HepG2 (cell line): ENCODE measurements at regions not wholly inside any gene's neighbourhood (a gene's known extent, or its start where the extent isn't known, plus 50 kb on each side); places are given as distances from the start of the nearest gene placed in this dataset.
A peak's percentile ranks its signal among the peaks of the same experiment; 100 is the strongest.

Experiments
- BHLHE40 ChIP-seq: IDR thresholded peaks from 2 replicates; pipeline ENCODE4 v1.6.1; 2011; ENCODE audit warnings: low read length, improper control_type of control experiment
- DPF2 ChIP-seq: sonication (generic); formaldehyde crosslinking; IDR thresholded peaks from 2 replicates; pipeline ENCODE4 v1.4.0; 2020; ENCODE audit warnings: mild to moderate bottlenecking, low read depth, missing genetic modification reagents, borderline replicate concordance
- EHMT2 ChIP-seq: fragments of 200-600 bp; sonication (generic); IDR thresholded peaks from 2 replicates; pipeline ENCODE4 v1.7.0; 2017; ENCODE audit warnings: antibody characterized with exemption, low read depth, low read length, borderline replicate concordance
- FOSL2 ChIP-seq: sonication (generic); formaldehyde crosslinking; IDR thresholded peaks from 2 replicates; pipeline ENCODE4 v1.4.0; 2020; ENCODE audit warnings: missing genetic modification reagents
- FOXK1 ChIP-seq: sonication (generic); formaldehyde crosslinking; IDR thresholded peaks from 2 replicates; pipeline ENCODE4 v1.4.0; 2020; ENCODE audit warnings: low read depth, missing genetic modification reagents, borderline replicate concordance
- HBP1 ChIP-seq: IDR thresholded peaks from 2 replicates; pipeline ENCODE4 v1.6.1; 2016; ENCODE audit warnings: low read depth, control low read depth
- MBD4 ChIP-seq: IDR thresholded peaks from 2 replicates; pipeline ENCODE4 v1.6.1; 2012; ENCODE audit warnings: low read length, inconsistent platforms, borderline replicate concordance
- MTA1 ChIP-seq: sonication (generic); formaldehyde crosslinking; IDR thresholded peaks from 2 replicates; pipeline ENCODE4 v1.4.0; 2020; ENCODE audit warnings: missing genetic modification reagents, mild to moderate bottlenecking, borderline replicate concordance
- MXD4 ChIP-seq: IDR thresholded peaks from 2 replicates; pipeline ENCODE4 v1.6.1; 2016; ENCODE audit warnings: mild to moderate bottlenecking, missing biosample characterization, missing genetic modification reagents
- POGZ ChIP-seq: sonication (generic); formaldehyde crosslinking; IDR thresholded peaks from 2 replicates; pipeline ENCODE4 v1.4.0; 2020; ENCODE audit warnings: mild to moderate bottlenecking, missing genetic modification reagents
- SAFB2 ChIP-seq: sonication (generic); formaldehyde crosslinking; IDR thresholded peaks from 2 replicates; pipeline ENCODE4 v1.5.1; 2020; ENCODE audit warnings: missing genetic modification reagents, low read depth, mild to moderate bottlenecking, borderline replicate concordance
- SMAD1 ChIP-seq: sonication (generic); formaldehyde crosslinking; IDR thresholded peaks from 2 replicates; pipeline ENCODE4 v1.4.0; 2020; ENCODE audit warnings: missing genetic modification reagents, low read depth, mild to moderate bottlenecking, borderline replicate concordance
- SMAD3 ChIP-seq: sonication (generic); formaldehyde crosslinking; IDR thresholded peaks from 2 replicates; pipeline ENCODE4 v1.4.0; 2020; ENCODE audit warnings: missing genetic modification reagents
- TCF7 ChIP-seq: sonication (generic); IDR thresholded peaks from 2 replicates; pipeline ENCODE4 v1.6.1; 2016; ENCODE audit warnings: antibody characterized with exemption, low read depth
- THAP11 ChIP-seq: IDR thresholded peaks from 2 replicates; pipeline ENCODE4 v1.6.1; 2016; ENCODE audit warnings: missing biosample characterization, missing genetic modification reagents
- ZBED4 ChIP-seq: sonication (generic); formaldehyde crosslinking; IDR thresholded peaks from 2 replicates; pipeline ENCODE4 v1.4.0; 2020; ENCODE audit warnings: missing genetic modification reagents, borderline replicate concordance
- ZFX ChIP-seq: sonication (generic); formaldehyde crosslinking; IDR thresholded peaks from 2 replicates; pipeline ENCODE4 v1.4.0; 2020; ENCODE audit warnings: mild to moderate bottlenecking, low read depth, missing genetic modification reagents, moderate library complexity
- ZNF331 ChIP-seq: sonication (generic); formaldehyde crosslinking; IDR thresholded peaks from 2 replicates; pipeline ENCODE4 v1.4.0; 2020; ENCODE audit warnings: missing genetic modification reagents
- ZNF367 ChIP-seq: sonication (generic); formaldehyde crosslinking; IDR thresholded peaks from 2 replicates; pipeline ENCODE4 v1.4.0; 2020; ENCODE audit warnings: missing genetic modification reagents, borderline replicate concordance
- ZNF678 ChIP-seq: sonication (generic); formaldehyde crosslinking; IDR thresholded peaks from 2 replicates; pipeline ENCODE4 v1.4.0; 2020; ENCODE audit warnings: mild to moderate bottlenecking, missing genetic modification reagents
- ZNF703 ChIP-seq: sonication (generic); formaldehyde crosslinking; IDR thresholded peaks from 2 replicates; pipeline ENCODE4 v1.5.1; 2020; ENCODE audit warnings: missing genetic modification reagents, mild to moderate bottlenecking, moderate library complexity, borderline replicate concordance
- ZNF704 ChIP-seq: sonication (generic); formaldehyde crosslinking; IDR thresholded peaks from 2 replicates; pipeline ENCODE4 v1.8.1; 2023; ENCODE audit warnings: mild to moderate bottlenecking, inconsistent platforms, moderate library complexity, missing genetic modification reagents, borderline replicate concordance
- ZSCAN22 ChIP-seq: sonication (generic); formaldehyde crosslinking; IDR thresholded peaks from 2 replicates; pipeline ENCODE4 v1.4.0; 2020; ENCODE audit warnings: mild to moderate bottlenecking, missing genetic modification reagents

- no peak for TF ChIP-seq THAP11 (CRISPR knock-in tag)
- TF ChIP-seq SAFB2 = no peak
- TF ChIP-seq ZNF678 (CRISPR knock-in tag) = no peak
- TF ChIP-seq BHLHE40 = peak; percentile 60
- TF ChIP-seq TCF7 = peak; percentile 32; the same call in 1 of the 2 replicates
- TF ChIP-seq ZFX (CRISPR knock-in tag) = no peak
- TF ChIP-seq SMAD3 (CRISPR knock-in tag) = no peak
- no peak for TF ChIP-seq ZNF704 (CRISPR knock-in tag)
- peak; percentile 22; the same call in 1 of the 2 replicates for TF ChIP-seq FOXK1 (CRISPR knock-in tag)
- no peak for TF ChIP-seq POGZ (CRISPR knock-in tag)
- no peak for TF ChIP-seq ZNF331
- TF ChIP-seq ZNF703 (CRISPR knock-in tag) = no peak
- TF ChIP-seq ZBED4 = no peak
- no peak for TF ChIP-seq HBP1 (CRISPR knock-in tag)
- no peak for TF ChIP-seq ZNF367 (CRISPR knock-in tag)
- no peak for TF ChIP-seq DPF2 (CRISPR knock-in tag)
- no peak for TF ChIP-seq MTA1 (CRISPR knock-in tag)
- peak; percentile 26; the same call in 1 of the 2 replicates for TF ChIP-seq FOSL2 (CRISPR knock-in tag)
- no peak for TF ChIP-seq MXD4
- no peak for TF ChIP-seq SMAD1
- no peak for TF ChIP-seq ZSCAN22 (CRISPR knock-in tag)
- TF ChIP-seq MBD4 = no peak
- TF ChIP-seq EHMT2 = peak; percentile 46; the same call in 1 of the 2 replicates
Observed at GRCh38 chr12:3336606-3337311, 154.2 kb upstream of the PRMT8 start (continued).
